HG03066 (cell line): ENCODE measurements at regions not wholly inside any gene's neighbourhood (a gene's known extent, or its start where the extent isn't known, plus 50 kb on each side); places are given as distances from the start of the nearest gene placed in this dataset.

Experiments
- ATAC-seq: cut with Tn5 transposase; IDR thresholded peaks from one replicate; pipeline ENCODE4 v1.9.1; 2021; ENCODE audit warnings: low read depth; ENCODE audit not compliant: unreplicated experiment

GRCh38 chr11:128367573-128367972 lies 219.8 kb downstream of the ETS1 start:
- peak; percentile 77 for ATAC-seq

DNA sequence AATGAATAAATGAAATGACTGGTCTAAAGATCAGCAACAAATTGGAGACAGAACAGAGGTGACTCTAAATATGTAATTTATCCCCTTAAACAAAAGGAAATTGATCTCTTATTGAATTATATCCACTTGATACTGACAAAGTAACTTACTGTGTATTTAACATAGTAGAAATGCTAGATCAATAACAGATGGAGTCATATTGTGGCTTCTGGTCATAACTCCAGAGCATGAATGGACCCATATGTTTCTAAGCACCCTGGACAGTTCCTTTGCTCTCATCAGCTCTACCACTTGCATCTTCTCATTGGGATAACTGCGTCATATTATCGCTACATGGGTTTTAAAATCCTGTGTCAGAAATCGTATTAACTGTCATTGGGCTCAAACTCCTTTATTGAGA lies 222.3 kb downstream of the ETS1 start:
- ATAC-seq: no peak

GRCh38 chr11:128361451-128362020 lies 225.8 kb downstream of the ETS1 start:
- no peak for ATAC-seq

DNA sequence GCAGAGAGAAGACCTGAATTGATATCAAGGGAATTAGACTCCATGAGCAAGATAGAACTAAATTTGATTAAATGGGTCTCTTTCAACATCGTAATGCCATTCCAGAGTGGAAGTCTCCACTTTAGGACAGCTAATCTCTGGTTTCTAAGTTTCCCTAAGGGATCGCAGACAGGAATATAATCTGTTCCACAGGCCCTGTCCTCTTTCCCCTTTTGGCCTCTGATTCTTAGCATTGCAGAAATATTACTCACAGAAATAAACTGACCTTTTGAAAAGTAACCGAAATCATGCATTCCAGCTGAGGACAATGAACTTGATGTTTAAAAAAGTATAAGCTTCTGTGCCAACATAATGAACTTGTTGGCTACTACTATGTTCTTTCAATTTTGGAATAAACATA lies 227.8 kb downstream of the ETS1 start:
- ATAC-seq: no peak

- ATAC-seq: no peak
Measured at GRCh38 chr11:128357073-128357472, 230.3 kb downstream of the ETS1 start.

GRCh38 chr11:128355558-128355957 lies 231.8 kb downstream of the ETS1 start:
- no peak for ATAC-seq

DNA sequence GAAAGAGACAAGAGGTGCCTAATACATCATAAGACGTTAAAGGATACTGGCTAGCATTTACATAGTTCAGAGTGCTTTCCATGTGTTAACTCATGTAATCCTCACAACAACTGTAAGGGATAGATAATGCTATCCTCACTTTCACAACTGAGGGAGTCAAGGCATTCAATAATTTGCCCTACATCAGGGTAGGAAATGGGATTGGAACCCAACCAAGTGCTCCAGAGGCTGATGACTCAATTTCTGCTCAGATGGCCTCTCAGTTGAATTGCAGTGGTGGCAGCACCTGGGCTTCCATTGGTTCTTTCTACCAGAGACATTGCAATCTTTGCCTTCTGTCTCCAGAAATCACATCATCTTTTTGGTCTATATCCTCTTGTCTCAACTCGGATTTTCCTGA lies 232.9 kb downstream of the ETS1 start:
- ATAC-seq: no peak

DNA sequence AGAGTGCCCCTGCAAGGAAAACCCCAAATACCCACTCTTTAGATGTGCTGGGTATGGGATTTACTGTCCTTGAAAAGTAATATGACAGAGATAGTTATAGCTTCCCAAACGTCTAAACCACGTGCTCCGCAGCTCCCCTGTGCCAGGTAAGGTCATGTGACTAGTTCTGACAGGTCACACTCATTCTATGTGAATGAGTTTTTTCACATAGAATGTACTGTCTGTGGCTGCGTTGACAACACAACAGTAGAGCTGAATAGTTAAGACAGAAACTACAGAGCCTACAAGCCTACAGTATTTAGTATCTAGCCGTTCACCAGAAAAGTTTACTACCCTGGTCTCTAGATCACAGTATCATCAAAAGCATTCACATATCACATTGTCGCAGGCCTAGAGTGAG lies 236.2 kb downstream of the ETS1 start:
- no peak for ATAC-seq

DNA sequence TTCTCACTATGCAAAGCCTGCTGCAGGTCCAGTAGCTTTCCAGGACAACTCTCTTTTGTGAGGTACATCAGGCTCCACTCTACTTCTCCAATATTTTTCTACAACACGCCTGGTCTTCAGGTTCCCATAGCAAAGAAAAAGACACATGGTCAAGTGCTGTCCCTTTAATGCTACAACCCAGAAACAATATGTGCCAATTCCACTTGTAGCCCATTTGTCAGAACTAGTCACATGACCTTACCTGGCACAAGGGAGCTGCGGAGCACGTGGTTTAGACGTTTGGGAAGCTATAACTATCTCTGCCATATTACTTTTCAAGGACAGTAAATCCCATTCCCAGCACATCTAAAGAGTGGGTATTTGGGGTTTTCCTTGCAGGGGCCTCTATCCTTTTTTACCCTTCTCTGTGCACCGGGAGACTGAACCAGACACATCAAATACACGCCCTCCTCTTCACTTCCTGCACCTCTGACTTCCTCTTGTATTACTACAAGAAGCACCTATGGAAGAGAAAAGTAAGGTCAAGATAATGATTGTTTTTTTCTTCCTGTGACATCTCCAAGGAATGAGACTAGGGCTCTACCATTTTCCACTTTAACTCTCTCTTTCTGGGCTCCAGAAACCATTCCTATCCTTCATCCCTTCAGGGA lies 237.6 kb downstream of the ETS1 start:
- no peak for ATAC-seq

GRCh38 chr11:128346804-128347203 lies 240.6 kb downstream of the ETS1 start:
- no peak for ATAC-seq

DNA sequence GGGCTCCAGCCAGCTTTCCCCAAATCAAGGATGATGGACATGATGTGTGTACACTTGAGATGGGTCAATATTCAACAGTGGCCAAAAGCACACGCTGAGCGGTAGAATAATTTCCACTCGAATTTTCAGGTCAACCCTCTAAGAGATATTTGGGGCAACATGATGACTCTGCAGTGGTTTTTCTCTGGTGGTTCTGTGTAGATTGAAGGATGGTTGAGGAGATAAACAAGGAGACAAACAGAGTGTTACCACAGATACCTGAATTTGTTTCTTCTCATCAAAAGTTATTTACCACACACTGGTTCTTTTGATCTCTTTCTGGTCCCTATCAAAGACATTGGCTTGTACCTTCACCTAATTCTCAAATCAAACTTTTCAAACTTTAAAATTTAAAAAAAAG lies 242.0 kb downstream of the ETS1 start:
- no peak for ATAC-seq

DNA sequence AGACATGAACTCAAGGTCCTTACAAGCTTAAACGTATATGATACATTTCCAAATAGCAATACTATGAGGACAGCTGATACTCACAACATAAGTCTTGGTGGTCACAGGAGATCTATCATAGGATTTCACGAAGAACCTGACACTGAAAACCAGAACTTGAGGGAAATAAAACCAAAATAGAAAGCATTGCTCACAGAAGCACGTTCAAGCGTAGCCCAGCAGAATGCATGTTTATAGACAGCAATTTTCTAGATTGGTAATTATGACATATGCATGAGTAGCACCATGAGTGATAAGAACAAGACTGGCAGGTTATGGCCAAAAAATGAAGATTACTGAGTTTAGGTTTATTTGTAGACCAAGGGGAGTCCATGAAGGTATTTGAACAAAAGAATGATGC lies 243.5 kb downstream of the ETS1 start:
- ATAC-seq: no peak

DNA sequence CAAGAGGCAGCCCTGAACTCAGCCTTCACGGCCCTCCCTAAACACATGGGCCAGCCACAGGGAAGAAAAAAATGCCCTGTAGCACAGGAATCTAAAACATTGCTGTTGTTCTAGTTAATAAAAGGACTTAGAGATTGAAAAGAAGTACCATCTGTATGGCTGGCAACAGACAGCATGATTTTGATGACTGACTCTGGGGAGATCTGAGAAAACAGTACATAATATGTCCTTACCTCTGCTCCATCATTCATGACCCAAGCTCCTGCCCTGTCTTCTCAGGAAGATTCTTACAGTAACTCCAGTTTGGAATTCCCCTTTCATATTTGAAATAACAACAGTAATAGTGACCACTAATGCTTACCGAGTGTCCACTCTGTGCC lies 244.2 kb downstream of the ETS1 start:
- ATAC-seq: peak; percentile 35

GRCh38 chr11:128342511-128343134 lies 244.7 kb downstream of the ETS1 start:
- peak; percentile 91 for ATAC-seq

DNA sequence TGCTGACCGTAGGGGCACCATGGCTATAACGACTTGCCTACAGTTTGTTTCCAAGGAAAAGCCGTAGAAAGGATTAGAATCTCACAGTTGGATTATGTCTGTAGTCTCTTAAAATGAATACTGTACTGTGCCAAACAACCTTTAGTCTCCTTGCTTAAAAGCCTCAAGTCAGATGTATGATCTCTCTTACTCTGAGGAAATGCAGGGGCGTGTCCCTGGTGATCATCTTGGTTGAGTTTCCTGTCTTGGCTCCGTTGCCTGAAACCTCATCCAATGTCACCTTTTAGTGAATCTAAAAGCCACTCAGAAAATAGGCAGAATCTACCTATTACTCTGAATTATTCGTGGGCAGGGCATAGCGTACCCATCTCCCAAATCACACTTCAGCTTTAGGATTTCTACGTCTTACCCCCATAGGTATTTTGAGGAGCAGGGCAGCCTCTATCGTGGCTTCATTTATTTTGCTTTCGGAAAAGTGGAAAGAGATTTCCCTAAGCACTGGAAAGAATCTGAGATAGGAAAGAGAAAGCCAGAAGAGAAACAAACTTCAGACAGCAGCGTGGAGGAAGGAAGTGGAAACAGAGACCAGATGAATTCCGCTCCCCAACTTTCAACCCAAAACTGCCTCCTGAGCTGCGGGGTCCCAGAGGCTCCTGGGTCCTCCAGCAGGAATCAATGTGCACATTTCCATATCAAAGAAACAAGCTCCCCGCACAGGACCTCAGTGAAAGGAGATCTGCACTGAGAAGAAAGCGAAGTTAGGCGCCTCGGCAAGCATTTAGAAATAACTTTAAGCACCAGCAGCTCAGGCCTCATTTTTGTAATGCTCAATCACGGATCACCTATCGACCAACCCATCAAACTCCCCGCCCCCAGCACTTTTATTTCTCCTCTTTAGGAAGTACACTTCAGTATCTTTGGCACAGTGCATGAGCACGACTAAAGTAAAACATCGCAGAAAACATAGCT lies 245.8 kb downstream of the ETS1 start:
- ATAC-seq: no peak

- no peak for ATAC-seq
Measured at GRCh38 chr11:128339792-128340191, 247.6 kb downstream of the ETS1 start.

DNA sequence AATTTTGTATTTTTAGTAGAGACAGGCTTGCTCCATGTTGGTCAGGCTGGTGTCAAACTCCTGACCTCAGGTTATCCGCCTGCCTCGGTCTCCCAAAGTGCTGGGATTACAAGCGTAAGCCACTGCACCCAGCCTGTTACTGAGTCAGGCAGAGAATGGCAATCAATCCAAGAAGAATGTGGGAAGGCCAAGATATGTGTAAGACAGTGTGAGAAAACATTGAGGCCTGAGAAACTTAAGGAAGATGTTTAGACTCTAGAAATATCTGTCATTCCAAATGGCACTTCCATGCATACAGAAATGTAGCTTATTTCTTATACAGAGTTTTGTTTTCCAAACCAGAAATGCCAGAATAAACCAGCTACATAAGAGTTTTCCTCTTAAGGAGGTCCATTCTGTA lies 248.5 kb downstream of the ETS1 start:
- no peak for ATAC-seq

GRCh38 chr11:128336203-128336602 lies 251.2 kb downstream of the ETS1 start:
- no peak for ATAC-seq

GRCh38 chr11:128335729-128336128 lies 251.6 kb downstream of the ETS1 start:
- no peak for ATAC-seq

GRCh38 chr11:128334311-128335044 lies 252.9 kb downstream of the ETS1 start:
- no peak for ATAC-seq

- ATAC-seq: no peak
Measured at GRCh38 chr11:128331317-128331716, 256.0 kb downstream of the ETS1 start.
